Uterus (tissue), 3 donors: ENCODE measurements at regions not wholly inside any gene's neighbourhood (a gene's known extent, or its start where the extent isn't known, plus 50 kb on each side); places are given as distances from the start of the nearest gene placed in this dataset.

Experiments used
- DNase-seq, 2 donors: peaks; one replicate each; pipeline ENCODE4 v3.0.0-alpha.2; 2019 to 2020
- H3K27ac ChIP-seq, 2 donors: fragments of 200-600 bp; sonication (generic); 1 replicate in 1 of 2; 2 replicates in 1 of 2; pipeline ENCODE4 v1.5.1; 2016 to 2018
- H3K27me3 ChIP-seq, 2 donors: fragments of 200-600 bp; sonication (generic); one replicate each; pipeline ENCODE4 v1.5.1; 2018 to 2019; ENCODE audit warnings: control low read depth in 1 of 2
- H3K36me3 ChIP-seq, 2 donors: fragments of 200-600 bp; sonication (generic); one replicate each; pipeline ENCODE4 v1.5.1; 2019; ENCODE audit warnings: control low read depth in 1 of 2
- H3K4me1 ChIP-seq, 2 donors: fragments of 200-600 bp; sonication (generic); one replicate each; pipeline ENCODE4 v1.5.1; 2018 to 2019; ENCODE audit warnings: control low read depth in 1 of 2
- H3K4me3 ChIP-seq, 2 donors: fragments of 200-600 bp; sonication (generic); 1 replicate in 1 of 2; 2 replicates in 1 of 2; pipeline ENCODE4 v1.5.1; 2018 to 2019; ENCODE audit warnings: mild to moderate bottlenecking in 1 of 2
- H3K9me3 ChIP-seq, 2 donors: fragments of 200-600 bp; sonication (generic); one replicate each; pipeline ENCODE4 v1.5.1; 2019; ENCODE audit warnings: control low read depth in 1 of 2
- POLR2A ChIP-seq, 2 donors: fragments of 450-650 bp; IDR thresholded peaks; one replicate each; pipeline ENCODE4 v1.6.1; 2016; ENCODE audit warnings: antibody characterized with exemption in 2 of 2, mild to moderate bottlenecking in 1 of 2, moderate library complexity in 1 of 2
- intact Hi-C: fragments of 100-400 bp; cut with DNase I; formaldehyde crosslinking; loops from one replicate; pipeline ENCODE4 v1.15.1; 2023; ENCODE audit warnings: low total_unique reads
- TF ChIP-seq, protein P1 (sequence below), 4 experiments: fragments of 200-600 bp in 2 of 4; fragments of 450-650 bp in 2 of 4; sonication (generic) in 2 of 4; IDR thresholded peaks; one replicate each; pipeline ENCODE4 v1.5.1; 2016 to 2019; ENCODE audit warnings: antibody characterized with exemption in 4 of 4, mild to moderate bottlenecking in 2 of 4, moderate library complexity in 1 of 4
- donor health status: DM: yes; HTN: yes; CAD: no.

DNA sequence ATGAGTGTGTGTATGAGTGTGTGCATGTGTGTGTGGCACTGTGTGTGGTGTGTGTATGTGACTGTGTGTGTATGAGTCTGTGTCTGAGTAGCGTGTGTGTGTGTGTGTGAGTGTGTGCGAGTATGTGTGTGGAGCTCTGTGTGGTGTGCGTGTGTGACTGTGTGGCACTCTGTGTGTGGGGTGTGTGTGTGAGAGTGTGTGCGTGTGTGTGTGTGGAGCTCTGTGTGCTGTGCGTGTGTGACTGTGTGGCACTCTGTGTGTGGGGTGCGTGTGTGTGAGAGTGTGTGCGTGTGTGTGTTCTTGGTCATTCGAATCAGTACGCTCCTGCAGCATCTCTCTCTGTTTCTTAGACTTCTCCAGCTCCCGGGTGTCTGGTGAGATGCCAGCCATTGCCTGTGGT, 76.9 kb upstream of the TMEM132C start:
- Histone ChIP-seq H3K27me3 (no peaks in the 10 kb centered on the region), H3K4me3 (no peak overlapping the region), H3K9me3 (no peaks in the 10 kb centered on the region), H3K4me1 (no peaks in the 10 kb centered on the region), H3K36me3 (no peaks in the 10 kb centered on the region), H3K27ac (no peak overlapping the region)
- no peak for TF ChIP-seq POLR2A (IDR thresholded peaks at IDR 0.05)
- TF ChIP-seq, protein P1, sequence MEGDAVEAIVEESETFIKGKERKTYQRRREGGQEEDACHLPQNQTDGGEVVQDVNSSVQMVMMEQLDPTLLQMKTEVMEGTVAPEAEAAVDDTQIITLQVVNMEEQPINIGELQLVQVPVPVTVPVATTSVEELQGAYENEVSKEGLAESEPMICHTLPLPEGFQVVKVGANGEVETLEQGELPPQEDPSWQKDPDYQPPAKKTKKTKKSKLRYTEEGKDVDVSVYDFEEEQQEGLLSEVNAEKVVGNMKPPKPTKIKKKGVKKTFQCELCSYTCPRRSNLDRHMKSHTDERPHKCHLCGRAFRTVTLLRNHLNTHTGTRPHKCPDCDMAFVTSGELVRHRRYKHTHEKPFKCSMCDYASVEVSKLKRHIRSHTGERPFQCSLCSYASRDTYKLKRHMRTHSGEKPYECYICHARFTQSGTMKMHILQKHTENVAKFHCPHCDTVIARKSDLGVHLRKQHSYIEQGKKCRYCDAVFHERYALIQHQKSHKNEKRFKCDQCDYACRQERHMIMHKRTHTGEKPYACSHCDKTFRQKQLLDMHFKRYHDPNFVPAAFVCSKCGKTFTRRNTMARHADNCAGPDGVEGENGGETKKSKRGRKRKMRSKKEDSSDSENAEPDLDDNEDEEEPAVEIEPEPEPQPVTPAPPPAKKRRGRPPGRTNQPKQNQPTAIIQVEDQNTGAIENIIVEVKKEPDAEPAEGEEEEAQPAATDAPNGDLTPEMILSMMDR (IDR thresholded peaks at IDR 0.05) = no peak
- intact Hi-C loops = no loop called here
- no peak for DNase-seq

DNA sequence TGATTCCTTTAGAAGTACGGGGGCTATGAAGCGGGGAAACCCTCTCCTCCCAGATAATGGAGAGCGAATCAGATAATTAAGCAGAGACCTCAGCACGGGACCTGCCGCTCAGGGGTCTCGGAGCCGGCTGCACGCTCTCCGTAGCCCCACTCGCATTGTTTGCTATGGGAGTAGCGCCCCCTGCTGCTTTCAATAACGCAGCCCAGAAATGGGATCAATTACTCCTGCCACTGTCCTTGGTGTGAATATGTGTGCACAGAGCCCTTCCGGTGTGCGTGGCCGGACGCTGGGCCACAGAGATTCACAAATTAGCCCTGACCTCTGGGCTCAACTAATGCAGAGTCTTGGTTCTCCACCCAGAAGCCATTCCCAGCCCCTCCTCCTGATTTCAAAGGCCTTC, 76.4 kb upstream of the TMEM132C start:
- H3K4me3 ChIP-seq = no peak overlapping the region
- DNase-seq = no peak
- no peaks in the 10 kb centered on the region for H3K9me3 ChIP-seq
- no peak overlapping the region for H3K27ac ChIP-seq
- no peaks in the 10 kb centered on the region for H3K36me3 ChIP-seq
- intact Hi-C loops = no loop called here
- H3K4me1 ChIP-seq = no peaks in the 10 kb centered on the region
- no peaks in the 10 kb centered on the region for H3K27me3 ChIP-seq
- TF ChIP-seq, protein P1 (IDR thresholded peaks at IDR 0.05) = no peak
- TF ChIP-seq POLR2A (IDR thresholded peaks at IDR 0.05) = no peak

DNA sequence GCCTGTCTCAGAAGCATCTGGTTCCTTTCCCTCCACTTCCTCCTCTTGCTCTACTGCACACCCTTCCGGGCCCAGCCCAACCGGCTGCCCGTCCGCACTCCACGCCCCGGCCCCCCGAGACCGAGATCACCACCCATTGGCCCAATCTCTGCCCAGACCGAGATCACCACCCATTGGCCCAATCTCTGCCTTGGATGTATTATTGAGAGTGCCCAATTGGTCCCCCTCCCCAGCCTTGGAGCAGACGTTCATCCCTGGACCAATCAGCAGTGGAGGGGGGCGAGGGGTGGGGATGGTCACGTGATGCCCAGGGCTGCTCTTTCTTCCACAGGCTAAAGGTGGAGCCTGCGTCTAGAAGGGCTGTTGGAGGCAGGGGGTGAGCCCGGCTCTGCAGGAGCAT, 75.6 kb upstream of the TMEM132C start:
- Histone ChIP-seq H3K9me3 (no peaks in the 10 kb centered on the region), H3K27me3 (no peaks in the 10 kb centered on the region), H3K4me1 (no peaks in the 10 kb centered on the region), H3K36me3 (no peaks in the 10 kb centered on the region), H3K27ac (no peak overlapping the region), H3K4me3 (no peak overlapping the region)
- TF ChIP-seq, protein P1 (IDR thresholded peaks at IDR 0.05) = no peak
- no peak for TF ChIP-seq POLR2A (IDR thresholded peaks at IDR 0.05)
- intact Hi-C loops = no loop called here
- DNase-seq = no peak

DNA sequence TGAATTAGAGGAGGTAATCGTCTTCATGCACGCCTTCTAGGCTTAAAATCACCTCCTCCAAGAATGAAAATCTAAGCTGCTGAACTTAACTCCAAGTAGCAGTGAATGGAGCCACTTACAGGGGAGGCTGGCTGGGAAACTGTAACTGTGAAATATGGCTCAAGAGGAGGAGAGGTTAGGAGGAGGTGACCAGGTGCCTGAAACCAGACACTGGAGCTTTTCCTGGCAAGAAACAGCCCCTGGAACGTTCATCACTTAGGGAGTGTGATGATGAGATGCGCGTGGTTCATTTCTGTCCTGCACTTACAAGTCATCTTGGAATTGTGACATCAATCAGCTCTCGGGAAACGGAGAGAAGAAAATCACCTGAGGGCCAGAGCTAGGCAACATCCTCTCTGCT, 62.3 kb upstream of the TMEM132C start:
- Histone ChIP-seq H3K36me3 (no peaks in the 10 kb centered on the region), H3K4me1 (no peaks in the 10 kb centered on the region), H3K27me3 (no peaks in the 10 kb centered on the region), H3K4me3 (no peak overlapping the region), H3K27ac (no peak overlapping the region), H3K9me3 (no peaks in the 10 kb centered on the region)
- TF ChIP-seq POLR2A (IDR thresholded peaks at IDR 0.05) = no peak
- TF ChIP-seq, protein P1 (IDR thresholded peaks at IDR 0.05) = no peak
- DNase-seq = no peak
- intact Hi-C loops = no loop called here

DNA sequence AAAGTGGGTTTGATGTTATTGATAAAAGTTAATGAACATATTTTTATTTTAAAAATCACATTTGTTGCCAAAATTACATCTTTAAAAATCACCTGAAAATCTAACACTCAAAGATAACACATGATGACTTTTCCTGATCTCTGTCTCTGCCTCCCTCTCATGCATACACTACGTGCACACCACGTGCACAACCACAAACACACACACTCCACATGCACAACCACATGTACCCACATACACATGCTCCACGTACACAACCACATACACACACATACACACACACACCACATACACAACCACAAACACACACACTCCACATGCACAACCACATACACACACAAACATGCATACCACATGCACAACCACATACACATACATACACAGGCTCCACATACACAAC, 61.8 kb upstream of the TMEM132C start:
- H3K4me3 ChIP-seq = no peak overlapping the region
- no peaks in the 10 kb centered on the region for H3K9me3 ChIP-seq
- intact Hi-C loops = no loop called here
- no peaks in the 10 kb centered on the region for H3K4me1 ChIP-seq
- TF ChIP-seq, protein P1 (IDR thresholded peaks at IDR 0.05) = no peak
- no peak for TF ChIP-seq POLR2A (IDR thresholded peaks at IDR 0.05)
- no peaks in the 10 kb centered on the region for H3K27me3 ChIP-seq
- H3K27ac ChIP-seq = no peak overlapping the region
- DNase-seq = no peak
- no peaks in the 10 kb centered on the region for H3K36me3 ChIP-seq
